ENCODE measurements at regions not wholly inside any gene's neighbourhood (a gene's known extent, or its start where the extent isn't known, plus 50 kb on each side); places are given as distances from the start of the nearest gene placed in this dataset.

DNA sequence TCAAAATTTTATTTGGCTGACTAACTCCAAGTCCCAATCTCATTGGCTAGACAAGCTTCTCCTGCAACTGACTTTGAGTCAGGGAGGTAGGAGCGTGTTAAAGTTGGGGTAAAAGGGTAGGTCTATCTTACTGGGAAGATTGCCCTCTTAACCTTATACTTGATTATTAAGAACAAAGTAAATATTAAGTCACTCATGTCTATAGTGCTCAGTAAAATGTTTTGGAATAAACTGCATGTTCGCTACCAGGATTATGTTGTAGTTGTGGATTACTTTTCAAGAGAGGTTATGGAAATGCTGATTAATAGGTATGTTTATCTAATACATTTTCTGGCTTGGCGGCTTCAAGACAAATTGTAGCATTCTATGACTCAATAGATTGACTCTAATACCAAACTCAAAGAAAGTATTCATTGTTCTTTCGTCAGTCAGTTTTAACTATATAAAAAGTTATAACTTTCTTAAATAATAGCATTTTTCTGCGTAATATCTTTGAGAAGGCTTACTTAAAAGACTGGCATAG is 539.1 kb downstream of the PSAT1 start:
- Histone ChIP-seq H3K36me3 (ENCODE audit: insufficient read depth, low read length) (no peaks in the 10 kb centered on the region), H3K4me1 (ENCODE audit: insufficient read depth, low read length) (no peaks in the 10 kb centered on the region), H3K9me3 (ENCODE audit: low read length) (no peaks in the 10 kb centered on the region), H3K4me3 (ENCODE audit: low read length) (no peak overlapping the region), H3K27me3 (ENCODE audit: insufficient read depth, low read length, poor library complexity, severe bottlenecking) (no peaks in the 10 kb centered on the region), H3K27ac (ENCODE audit: low read depth, low read length) (no peak overlapping the region)
- H3K4me3 Mint-ChIP-seq, result no peak overlapping the region
- ChIA-PET POLR2A (no interaction called here), CTCF (no interaction called here)
- no peaks in the 10 kb centered on the region for H3K4me1 Mint-ChIP-seq
- H3K27me3 Mint-ChIP-seq, result no peaks in the 10 kb centered on the region
- peaks cover 0 to 2% (median 0%) of the 10 kb centered on the region in 5 donors for H3K9me3 Mint-ChIP-seq
- DNase-seq, result no peak
- no peak overlapping the region for H3K27ac Mint-ChIP-seq
- H3K36me3 Mint-ChIP-seq, result no peaks in the 10 kb centered on the region

DNA sequence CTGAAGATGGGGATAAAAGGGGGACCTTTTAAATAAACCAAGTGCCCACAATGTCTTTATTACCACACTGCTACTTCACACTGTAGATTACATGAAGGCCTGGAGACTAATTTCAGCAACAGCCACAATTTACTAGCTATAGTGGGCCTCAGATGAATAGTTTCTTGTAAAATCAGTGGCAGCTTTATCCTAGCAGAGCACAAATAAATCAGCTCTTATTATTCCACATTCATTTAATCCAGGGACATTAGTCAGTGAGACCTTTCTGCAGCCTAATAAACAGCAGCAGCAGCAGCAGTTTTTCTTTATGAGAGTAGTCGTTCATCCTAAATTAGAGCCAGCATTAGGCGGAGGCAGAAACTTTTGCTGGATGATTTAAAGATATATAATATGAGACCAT is 542.3 kb downstream of the PSAT1 start:
- Mint-ChIP-seq H3K4me3 (no peak overlapping the region), H3K4me1 (no peaks in the 10 kb centered on the region), H3K27me3 (peaks cover 0 to 1% of the 10 kb centered on the region in 2 donors), H3K9me3 (peaks cover 0 to 13% (median 5%) of the 10 kb centered on the region in 5 donors), H3K36me3 (no peaks in the 10 kb centered on the region), H3K27ac (no peak overlapping the region)
- no peak overlapping the region for H3K27ac ChIP-seq (ENCODE audit: low read depth, low read length)
- POLR2A ChIA-PET, result no interaction called here
- H3K36me3 ChIP-seq (ENCODE audit: insufficient read depth, low read length), result no peaks in the 10 kb centered on the region
- CTCF ChIA-PET, result no interaction called here
- no peaks in the 10 kb centered on the region for H3K9me3 ChIP-seq (ENCODE audit: low read length)
- no peak for DNase-seq
- H3K27me3 ChIP-seq (ENCODE audit: insufficient read depth, low read length, poor library complexity, severe bottlenecking), result no peaks in the 10 kb centered on the region
- no peaks in the 10 kb centered on the region for H3K4me1 ChIP-seq (ENCODE audit: insufficient read depth, low read length)
- H3K4me3 ChIP-seq (ENCODE audit: low read length), result no peak overlapping the region

DNA sequence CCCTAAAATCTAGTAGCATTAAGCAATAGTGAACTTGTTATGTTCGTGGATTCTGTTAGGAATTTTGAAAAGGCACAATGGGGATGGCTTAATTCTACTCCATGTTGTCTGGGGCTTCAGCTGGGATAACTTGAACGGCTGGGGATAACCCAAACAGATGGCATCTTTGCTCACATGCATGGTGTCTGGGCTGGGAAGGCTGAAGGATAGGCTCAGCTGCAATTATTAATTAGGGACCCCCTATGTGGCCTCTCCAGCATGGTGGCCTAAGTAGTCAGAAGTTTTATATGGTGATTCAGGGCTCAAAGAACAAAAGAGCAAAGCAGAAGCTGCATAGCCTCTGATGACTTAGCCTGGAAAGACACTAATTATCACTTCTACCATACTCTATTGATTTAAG is 551.1 kb downstream of the PSAT1 start:
- Histone ChIP-seq H3K27me3 (ENCODE audit: insufficient read depth, low read length, poor library complexity, severe bottlenecking) (no peaks in the 10 kb centered on the region), H3K4me3 (ENCODE audit: low read length) (no peak overlapping the region), H3K4me1 (ENCODE audit: insufficient read depth, low read length) (no peaks in the 10 kb centered on the region), H3K36me3 (ENCODE audit: insufficient read depth, low read length) (no peaks in the 10 kb centered on the region), H3K27ac (ENCODE audit: low read depth, low read length) (no peak overlapping the region), H3K9me3 (ENCODE audit: low read length) (no peaks in the 10 kb centered on the region)
- ChIA-PET POLR2A (no interaction called here), CTCF (no interaction called here)
- no peak overlapping the region for H3K4me3 Mint-ChIP-seq
- no peak overlapping the region for H3K27ac Mint-ChIP-seq
- H3K9me3 Mint-ChIP-seq, result peaks cover 3 to 22% (median 8%) of the 10 kb centered on the region in 5 donors
- peaks cover 0 to 3% of the 10 kb centered on the region in 2 donors for H3K27me3 Mint-ChIP-seq
- H3K36me3 Mint-ChIP-seq, result peaks cover 0 to 1% (median 0%) of the 10 kb centered on the region in 3 donors
- H3K4me1 Mint-ChIP-seq, result no peaks in the 10 kb centered on the region
- no peak for DNase-seq

DNA sequence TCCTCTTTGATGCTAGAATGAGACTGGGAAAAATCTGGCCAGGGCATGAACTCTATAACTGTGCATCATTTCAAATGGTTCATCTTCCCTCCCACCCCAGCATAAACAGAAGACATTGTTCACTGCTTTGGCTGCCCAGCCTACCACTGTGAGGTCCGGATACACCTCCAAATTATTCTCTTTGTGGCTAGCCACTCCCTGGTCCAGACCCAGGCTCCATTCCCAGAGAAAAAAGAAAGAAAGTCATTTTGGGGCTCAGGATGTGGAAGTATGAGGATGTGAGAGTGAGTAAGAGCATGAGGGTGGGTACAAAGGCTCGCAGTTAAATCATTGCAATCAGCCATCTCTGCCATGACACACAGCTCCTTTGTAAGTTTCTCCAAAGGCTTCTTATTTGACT is 559.2 kb downstream of the PSAT1 start:
- CTCF ChIA-PET, result no interaction called here
- H3K4me3 Mint-ChIP-seq, result no peak overlapping the region

DNA sequence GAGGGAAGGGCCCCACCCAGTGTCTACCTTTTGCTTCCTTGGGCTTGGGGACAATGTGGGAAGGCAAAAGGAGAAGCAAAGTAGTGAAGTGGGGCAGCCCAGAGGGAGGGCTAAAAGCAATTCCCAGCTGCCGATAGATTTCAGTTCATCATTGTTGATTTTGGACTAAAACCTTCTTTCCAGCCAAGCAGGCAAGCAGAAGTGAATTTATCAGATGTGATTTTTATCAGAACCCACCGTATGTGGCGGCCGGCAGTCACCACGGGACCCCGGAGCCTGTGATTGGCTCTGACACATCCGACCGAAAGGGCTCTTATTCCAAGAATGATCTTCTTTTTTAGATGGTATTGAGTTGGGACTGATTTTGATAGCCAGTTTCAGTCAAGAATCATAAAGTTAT is 559.9 kb downstream of the PSAT1 start:
- no peaks in the 10 kb centered on the region for H3K36me3 ChIP-seq (ENCODE audit: insufficient read depth, low read length)
- H3K36me3 Mint-ChIP-seq, result no peaks in the 10 kb centered on the region
- no peak overlapping the region for H3K4me3 ChIP-seq (ENCODE audit: low read length)
- no peaks in the 10 kb centered on the region for H3K4me1 ChIP-seq (ENCODE audit: insufficient read depth, low read length)
- H3K27me3 Mint-ChIP-seq, result no peaks in the 10 kb centered on the region
- H3K9me3 ChIP-seq (ENCODE audit: low read length), result no peaks in the 10 kb centered on the region
- H3K27me3 ChIP-seq (ENCODE audit: insufficient read depth, low read length, poor library complexity, severe bottlenecking), result no peaks in the 10 kb centered on the region
- peaks cover 0 to 8% (median 0%) of the 10 kb centered on the region in 5 donors for H3K9me3 Mint-ChIP-seq
- no peak overlapping the region for H3K27ac ChIP-seq (ENCODE audit: low read depth, low read length)
- H3K4me3 Mint-ChIP-seq, result no peak overlapping the region
- no peaks in the 10 kb centered on the region for H3K4me1 Mint-ChIP-seq
- H3K27ac Mint-ChIP-seq, result no peak overlapping the region
- ChIA-PET POLR2A (no interaction called here), CTCF (no interaction called here)
- DNase-seq, result no peak

More for the DNA sequence above, 559.2 kb downstream of the PSAT1 start:
- POLR2A ChIA-PET, result no interaction called here
- Mint-ChIP-seq H3K27ac (no peak overlapping the region), H3K27me3 (no peaks in the 10 kb centered on the region), H3K9me3 (peaks cover 0 to 8% (median 3%) of the 10 kb centered on the region in 5 donors), H3K36me3 (no peaks in the 10 kb centered on the region), H3K4me1 (no peaks in the 10 kb centered on the region)
- Histone ChIP-seq H3K4me3 (ENCODE audit: low read length) (no peak overlapping the region), H3K9me3 (ENCODE audit: low read length) (no peaks in the 10 kb centered on the region), H3K36me3 (ENCODE audit: insufficient read depth, low read length) (no peaks in the 10 kb centered on the region), H3K27me3 (ENCODE audit: insufficient read depth, low read length, poor library complexity, severe bottlenecking) (no peaks in the 10 kb centered on the region), H3K27ac (ENCODE audit: low read depth, low read length) (no peak overlapping the region), H3K4me1 (ENCODE audit: insufficient read depth, low read length) (no peaks in the 10 kb centered on the region)
- no peak for DNase-seq

DNA sequence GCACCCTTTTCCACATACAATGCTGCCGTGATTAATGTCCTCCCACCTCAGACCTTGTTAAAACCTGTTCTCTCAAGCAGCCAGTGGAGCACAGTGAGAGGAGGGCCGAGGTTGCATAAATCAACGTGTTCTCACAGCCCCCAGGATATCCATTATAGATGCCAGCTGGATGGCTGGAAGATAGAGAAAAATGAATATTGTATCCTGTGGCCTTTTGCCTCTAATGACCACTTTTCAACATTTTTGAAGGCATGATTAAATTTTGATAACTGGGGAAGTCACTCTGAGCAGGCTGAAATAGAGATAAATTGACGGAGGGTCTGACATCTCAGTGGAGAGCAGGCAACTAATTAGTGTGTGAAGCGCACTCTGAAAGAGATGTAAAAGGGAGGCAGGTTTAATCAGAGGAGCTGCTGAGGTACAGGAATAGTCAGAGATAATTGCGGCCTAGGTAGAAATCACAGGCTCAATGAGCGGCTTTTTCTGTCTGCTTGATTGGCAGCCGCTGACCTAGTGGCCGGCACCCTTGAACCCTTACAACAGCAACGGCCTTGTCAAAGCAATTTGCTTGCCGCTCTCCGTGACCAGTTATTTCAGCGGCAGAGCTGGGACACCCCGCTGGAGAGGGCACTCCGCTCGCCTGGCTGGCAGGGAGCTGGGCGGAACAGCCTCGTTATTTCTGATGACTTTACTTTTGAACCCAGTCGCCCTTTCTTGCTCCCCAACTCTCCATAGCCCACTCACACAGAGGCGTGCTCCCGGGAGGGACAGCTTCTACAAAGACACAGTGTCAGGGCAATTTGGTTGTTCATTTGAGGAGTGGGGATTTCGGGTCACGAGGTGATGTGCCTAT is 560.7 kb downstream of the PSAT1 start:
- DNase-seq, result no peak
- CTCF ChIA-PET, result no interaction called here

GRCh38 chr9:78858266-78858665 is 561.3 kb downstream of the PSAT1 start:
- Mint-ChIP-seq H3K27ac (no peak overlapping the region), H3K27me3 (no peaks in the 10 kb centered on the region), H3K36me3 (no peaks in the 10 kb centered on the region), H3K4me3 (no peak overlapping the region), H3K4me1 (no peaks in the 10 kb centered on the region), H3K9me3 (peaks cover 0 to 8% (median 0%) of the 10 kb centered on the region in 5 donors)
- H3K4me3 ChIP-seq (ENCODE audit: low read length), result no peak overlapping the region
- ChIA-PET POLR2A (no interaction called here), CTCF (no interaction called here)
- no peak for DNase-seq
- no peaks in the 10 kb centered on the region for H3K4me1 ChIP-seq (ENCODE audit: insufficient read depth, low read length)
- H3K36me3 ChIP-seq (ENCODE audit: insufficient read depth, low read length), result no peaks in the 10 kb centered on the region
- H3K9me3 ChIP-seq (ENCODE audit: low read length), result no peaks in the 10 kb centered on the region
- no peaks in the 10 kb centered on the region for H3K27me3 ChIP-seq (ENCODE audit: insufficient read depth, low read length, poor library complexity, severe bottlenecking)
- no peak overlapping the region for H3K27ac ChIP-seq (ENCODE audit: low read depth, low read length)

More for the DNA sequence above, 560.7 kb downstream of the PSAT1 start:
- peaks cover 0 to 8% (median 0%) of the 10 kb centered on the region in 5 donors for H3K9me3 Mint-ChIP-seq
- no peak overlapping the region for H3K4me3 Mint-ChIP-seq
- H3K27ac Mint-ChIP-seq, result no peak overlapping the region
- POLR2A ChIA-PET, result no interaction called here
- no peak overlapping the region for H3K27ac ChIP-seq (ENCODE audit: low read depth, low read length)
- H3K36me3 ChIP-seq (ENCODE audit: insufficient read depth, low read length), result no peaks in the 10 kb centered on the region
- no peaks in the 10 kb centered on the region for H3K4me1 Mint-ChIP-seq
- no peaks in the 10 kb centered on the region for H3K4me1 ChIP-seq (ENCODE audit: insufficient read depth, low read length)
- H3K9me3 ChIP-seq (ENCODE audit: low read length), result no peaks in the 10 kb centered on the region
- H3K27me3 ChIP-seq (ENCODE audit: insufficient read depth, low read length, poor library complexity, severe bottlenecking), result no peaks in the 10 kb centered on the region
- H3K27me3 Mint-ChIP-seq, result no peaks in the 10 kb centered on the region
- H3K4me3 ChIP-seq (ENCODE audit: low read length), result no peak overlapping the region
- H3K36me3 Mint-ChIP-seq, result no peaks in the 10 kb centered on the region

DNA sequence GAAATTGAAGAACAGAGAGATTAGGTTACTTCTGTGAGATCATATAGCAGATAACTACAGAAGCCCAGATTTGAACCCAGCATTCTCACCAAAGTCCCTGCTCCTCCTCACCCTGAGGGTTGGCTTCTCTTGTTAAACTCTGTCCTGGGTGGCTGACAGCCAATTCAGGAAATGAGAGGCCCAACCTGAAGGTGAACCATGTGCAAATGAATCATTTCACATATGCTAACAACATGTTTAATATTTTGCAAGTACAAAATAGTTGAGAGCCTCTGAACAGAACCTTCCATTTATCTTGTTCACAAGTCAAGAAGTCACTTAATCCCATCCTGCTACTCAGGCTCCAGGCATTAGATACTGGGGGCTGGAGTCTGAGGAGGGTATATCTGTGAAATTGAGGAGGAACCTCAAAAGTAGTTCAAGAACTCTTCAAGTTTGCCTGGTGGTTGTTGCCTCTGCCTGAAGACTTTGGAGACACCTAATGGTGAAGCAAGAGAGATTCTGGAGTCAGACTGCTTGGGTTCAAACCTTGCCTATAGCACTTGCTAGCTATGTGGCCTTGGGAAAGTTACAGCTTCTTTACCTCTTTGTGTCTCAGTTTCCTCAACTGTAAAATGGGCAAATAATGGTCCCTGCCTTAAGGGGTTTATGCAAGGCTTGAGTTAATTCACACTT is 564.0 kb downstream of the PSAT1 start:
- Mint-ChIP-seq H3K4me3 (no peak overlapping the region), H3K27me3 (no peaks in the 10 kb centered on the region), H3K4me1 (no peaks in the 10 kb centered on the region), H3K27ac (no peak overlapping the region), H3K9me3 (peaks cover 0 to 3% (median 0%) of the 10 kb centered on the region in 5 donors), H3K36me3 (no peaks in the 10 kb centered on the region)
- no peak for DNase-seq
- Histone ChIP-seq H3K27me3 (ENCODE audit: insufficient read depth, low read length, poor library complexity, severe bottlenecking) (no peaks in the 10 kb centered on the region), H3K9me3 (ENCODE audit: low read length) (no peaks in the 10 kb centered on the region), H3K27ac (ENCODE audit: low read depth, low read length) (no peak overlapping the region), H3K4me1 (ENCODE audit: insufficient read depth, low read length) (no peaks in the 10 kb centered on the region), H3K36me3 (ENCODE audit: insufficient read depth, low read length) (no peaks in the 10 kb centered on the region), H3K4me3 (ENCODE audit: low read length) (no peak overlapping the region)
- ChIA-PET POLR2A (no interaction called here), CTCF (no interaction called here)
